CD14-positive monocyte (primary cell): ENCODE measurements at regions not wholly inside any gene's neighbourhood (a gene's known extent, or its start where the extent isn't known, plus 50 kb on each side); places are given as distances from the start of the nearest gene placed in this dataset.

Experiments
- DNase-seq, 3 donors: peaks; one replicate each; pipeline ENCODE4 v3.0.0-alpha.2; 2011 to 2022
- H2AFZ ChIP-seq: 2 replicates; pipeline ENCODE4 v1.6.0; 2012; ENCODE audit warnings: mild to moderate bottlenecking, low read depth, low read length, inconsistent platforms; ENCODE audit not compliant: insufficient read depth, poor library complexity, severe bottlenecking
- H3K27ac ChIP-seq, 2 donors: 1 replicate in 1 of 2; 2 replicates in 1 of 2; pipeline ENCODE4 v1.5.1; 2012 to 2013; ENCODE audit warnings: low read length in 2 of 2, control low read depth in 1 of 2, inconsistent platforms in 1 of 2, low read depth in 1 of 2, mild to moderate bottlenecking in 1 of 2
- H3K27me3 ChIP-seq, 2 donors: one replicate each; pipeline versions ENCODE4 v1.6.0 to v1.6.1; 2011 to 2013; ENCODE audit warnings: low read length in 2 of 2; ENCODE audit not compliant: control insufficient read depth in 2 of 2, insufficient read depth in 2 of 2
- H3K36me3 ChIP-seq, 2 donors: replicated peaks in 1 of 2; 1 replicate in 1 of 2; 2 replicates in 1 of 2; pipeline versions ENCODE4 v1.5.1 to v1.6.1; 2012 to 2013; ENCODE audit warnings: low read length in 2 of 2, control low read depth in 1 of 2, inconsistent platforms in 1 of 2, mild to moderate bottlenecking in 1 of 2; ENCODE audit not compliant: insufficient read depth in 2 of 2, control insufficient read depth in 1 of 2
- H3K4me1 ChIP-seq, 2 donors: 1 replicate in 1 of 2; 2 replicates in 1 of 2; pipeline versions ENCODE4 v1.5.1 to v1.6.1; 2012 to 2013; ENCODE audit warnings: low read length in 2 of 2, control low read depth in 1 of 2, inconsistent platforms in 1 of 2, mild to moderate bottlenecking in 1 of 2, moderate library complexity in 1 of 2; ENCODE audit not compliant: insufficient read depth in 2 of 2, control insufficient read depth in 1 of 2
- H3K4me2 ChIP-seq: replicated peaks from 2 replicates; pipeline ENCODE3; 2012; ENCODE audit warnings: low read length, moderate library complexity, mild to moderate bottlenecking; ENCODE audit not compliant: poor library complexity, severe bottlenecking; ENCODE audit errors: extremely low read depth
- H3K4me3 ChIP-seq, 3 experiments: fragments of 200-600 bp in 1 of 3; sonication (generic) in 1 of 3; replicated peaks in 1 of 3; 1 replicate in 2 of 3; 2 replicates in 1 of 3; pipeline ENCODE4 v1.5.1; 2011 to 2013; ENCODE audit warnings: low read length in 3 of 3, mild to moderate bottlenecking in 3 of 3, control low read depth in 2 of 3, low read depth in 2 of 3, inconsistent platforms in 1 of 3, moderate library complexity in 1 of 3
- H3K79me2 ChIP-seq: 2 replicates; pipeline ENCODE4 v1.6.0; 2012; ENCODE audit warnings: mild to moderate bottlenecking, control low read depth, inconsistent platforms, low read length, moderate library complexity; ENCODE audit not compliant: insufficient read depth
- H3K9ac ChIP-seq: 2 replicates; pipeline ENCODE4 v1.6.0; 2017; ENCODE audit warnings: low read length, mild to moderate bottlenecking; ENCODE audit not compliant: insufficient read depth, poor library complexity, severe bottlenecking
- H3K9me3 ChIP-seq, 2 donors: replicated peaks in 1 of 2; 1 replicate in 1 of 2; 2 replicates in 1 of 2; pipeline versions ENCODE4 v1.5.1 to v1.6.1; 2012 to 2013; ENCODE audit warnings: low read length in 2 of 2, control low read depth in 1 of 2; ENCODE audit not compliant: control insufficient read depth in 1 of 2, insufficient read depth in 1 of 2
- H4K20me1 ChIP-seq: 2 replicates; pipeline ENCODE4 v1.6.0; 2012; ENCODE audit warnings: mild to moderate bottlenecking, low read length, control low read depth, moderate library complexity; ENCODE audit not compliant: insufficient read depth
- H3K27ac Mint-ChIP-seq, 7 donors: one replicate each; pipeline ENCODE4 v1.8.0; 2020; ENCODE audit warnings: mild to moderate bottlenecking in 7 of 7, mixed read lengths in 7 of 7, moderate library complexity in 6 of 7, inconsistent platforms in 2 of 7
- H3K27me3 Mint-ChIP-seq, 3 donors: one replicate each; pipeline ENCODE4 v1.8.0; 2021 to 2022; ENCODE audit warnings: low read depth in 3 of 3, mild to moderate bottlenecking in 3 of 3, mixed read lengths in 3 of 3, moderate library complexity in 3 of 3, inconsistent platforms in 1 of 3
- H3K36me3 Mint-ChIP-seq, 2 donors: one replicate each; pipeline ENCODE4 v1.8.0; 2020; ENCODE audit warnings: mixed read lengths in 2 of 2, inconsistent platforms in 1 of 2, mild to moderate bottlenecking in 1 of 2
- H3K4me1 Mint-ChIP-seq: one replicate; pipeline ENCODE4 v1.8.0; 2020; ENCODE audit warnings: mild to moderate bottlenecking, mixed read lengths
- H3K4me3 Mint-ChIP-seq, 2 donors: one replicate each; pipeline ENCODE4 v1.8.0; 2020; ENCODE audit warnings: mild to moderate bottlenecking in 2 of 2, mixed read lengths in 2 of 2, moderate library complexity in 1 of 2
- H3K9me3 Mint-ChIP-seq, 7 donors: one replicate each; pipeline ENCODE4 v1.8.0; 2020 to 2022; ENCODE audit warnings: mixed read lengths in 7 of 7, mild to moderate bottlenecking in 6 of 7, moderate library complexity in 6 of 7, inconsistent platforms in 2 of 7
- WGBS: methylation state at CpG from one replicate; pipeline ENCODE4 v1.1.5; 2013; ENCODE audit warnings: missing lambda C conversion rate; ENCODE audit not compliant: insufficient coverage; 5-methylcytosine and 5-hydroxymethylcytosine counted together
- intact Hi-C, 2 donors: fragments of 100-400 bp; cut with micrococcal nuclease; formaldehyde crosslinking; loops; one replicate each; pipeline versions ENCODE4 v1.15.0 to v1.15.1; 2023
- TF ChIP-seq, protein P1 (sequence below): fragments of 200-600 bp; IDR thresholded peaks from one replicate; pipeline ENCODE4 v1.8.0; 2022; ENCODE audit warnings: antibody characterized with exemption, mild to moderate bottlenecking

DNA sequence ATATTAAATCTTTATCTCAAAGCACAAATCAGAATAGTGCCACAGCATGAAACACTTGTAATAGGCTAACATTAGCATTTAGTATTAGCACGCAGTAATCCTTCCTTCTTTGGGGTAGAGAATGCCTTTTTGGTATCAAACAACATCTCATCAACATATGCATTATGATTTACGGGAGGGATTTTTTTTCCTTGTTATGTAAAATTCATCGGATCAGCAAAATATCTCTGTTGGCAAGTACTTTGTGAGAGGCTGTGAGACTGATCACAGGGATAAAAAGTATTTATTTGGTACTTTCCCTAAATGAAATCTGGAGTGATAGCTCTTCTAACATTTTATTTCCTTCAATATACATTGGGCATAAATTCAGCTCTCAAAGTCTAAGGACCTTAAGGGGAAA lies 68.4 kb upstream of the TMEM178A start:
- Histone ChIP-seq H3K27me3 (no peaks in the 10 kb centered on the region), H4K20me1 (no peaks in the 10 kb centered on the region), H2AFZ (no peak overlapping the region), H3K4me2 (no peak overlapping the region), H3K79me2 (no peaks in the 10 kb centered on the region), H3K9me3 (no peaks in the 10 kb centered on the region), H3K9ac (no peak overlapping the region), H3K27ac (no peak overlapping the region), H3K36me3 (no peaks in the 10 kb centered on the region), H3K4me1 (no peaks in the 10 kb centered on the region), H3K4me3 (no peak overlapping the region)
- no peak overlapping the region for H3K4me3 Mint-ChIP-seq
- no peak overlapping the region for H3K27ac Mint-ChIP-seq
- TF ChIP-seq, protein P1, sequence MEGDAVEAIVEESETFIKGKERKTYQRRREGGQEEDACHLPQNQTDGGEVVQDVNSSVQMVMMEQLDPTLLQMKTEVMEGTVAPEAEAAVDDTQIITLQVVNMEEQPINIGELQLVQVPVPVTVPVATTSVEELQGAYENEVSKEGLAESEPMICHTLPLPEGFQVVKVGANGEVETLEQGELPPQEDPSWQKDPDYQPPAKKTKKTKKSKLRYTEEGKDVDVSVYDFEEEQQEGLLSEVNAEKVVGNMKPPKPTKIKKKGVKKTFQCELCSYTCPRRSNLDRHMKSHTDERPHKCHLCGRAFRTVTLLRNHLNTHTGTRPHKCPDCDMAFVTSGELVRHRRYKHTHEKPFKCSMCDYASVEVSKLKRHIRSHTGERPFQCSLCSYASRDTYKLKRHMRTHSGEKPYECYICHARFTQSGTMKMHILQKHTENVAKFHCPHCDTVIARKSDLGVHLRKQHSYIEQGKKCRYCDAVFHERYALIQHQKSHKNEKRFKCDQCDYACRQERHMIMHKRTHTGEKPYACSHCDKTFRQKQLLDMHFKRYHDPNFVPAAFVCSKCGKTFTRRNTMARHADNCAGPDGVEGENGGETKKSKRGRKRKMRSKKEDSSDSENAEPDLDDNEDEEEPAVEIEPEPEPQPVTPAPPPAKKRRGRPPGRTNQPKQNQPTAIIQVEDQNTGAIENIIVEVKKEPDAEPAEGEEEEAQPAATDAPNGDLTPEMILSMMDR = no peak
- WGBS = no CpG with 5 or more reads among the region's 3 CpGs
- intact Hi-C loops = no loop called here
- peaks cover 2% of the 10 kb centered on the region for H3K4me1 Mint-ChIP-seq
- H3K9me3 Mint-ChIP-seq = no peaks in the 10 kb centered on the region
- no peaks in the 10 kb centered on the region for H3K36me3 Mint-ChIP-seq
- H3K27me3 Mint-ChIP-seq = peaks cover 0 to 3% (median 0%) of the 10 kb centered on the region in 3 donors
- no peak for DNase-seq

DNA sequence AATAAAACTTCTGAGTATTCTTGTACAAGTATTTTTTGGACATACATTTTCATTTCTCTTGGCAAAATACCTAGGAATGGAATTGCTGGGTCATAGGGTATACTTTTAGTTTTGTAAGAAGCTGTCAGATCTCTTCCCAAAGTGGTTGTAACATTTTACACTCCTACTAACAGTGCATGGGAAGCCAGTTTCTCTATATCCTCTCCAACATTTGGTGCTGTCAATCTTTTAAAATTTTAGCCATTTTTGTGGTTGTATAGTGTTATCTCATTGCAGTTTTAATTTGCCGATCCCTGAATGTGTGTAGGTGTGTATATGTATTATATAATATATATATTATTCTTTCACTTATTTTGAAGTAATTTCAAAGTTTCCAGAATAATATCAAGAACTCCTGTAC lies 63.1 kb upstream of the TMEM178A start:
- H3K4me2 ChIP-seq = no peak overlapping the region

More for the DNA sequence above, 63.1 kb upstream of the TMEM178A start:
- TF ChIP-seq, protein P1 = no peak
- no peak overlapping the region for H3K9ac ChIP-seq
- intact Hi-C loops = no loop called here
- H3K4me1 ChIP-seq = no peaks in the 10 kb centered on the region
- no peaks in the 10 kb centered on the region for H3K36me3 ChIP-seq
- no peak overlapping the region for H3K4me3 ChIP-seq
- Mint-ChIP-seq H3K9me3 (no peaks in the 10 kb centered on the region), H3K4me1 (peaks cover 4% of the 10 kb centered on the region), H3K36me3 (no peaks in the 10 kb centered on the region), H3K27me3 (no peaks in the 10 kb centered on the region), H3K27ac (no peak overlapping the region), H3K4me3 (no peak overlapping the region)
- no peaks in the 10 kb centered on the region for H3K27me3 ChIP-seq
- no peaks in the 10 kb centered on the region for H3K79me2 ChIP-seq
- H2AFZ ChIP-seq = no peak overlapping the region
- no peak overlapping the region for H3K27ac ChIP-seq
- H4K20me1 ChIP-seq = no peaks in the 10 kb centered on the region
- no peak for DNase-seq
- no peaks in the 10 kb centered on the region for H3K9me3 ChIP-seq
- no CpG with 5 or more reads among the region's 1 CpG for WGBS
